NCI-H1417 treated with DMSO at 0.1 percent for 48 hours (cell line): ENCODE measurements at regions not wholly inside any gene's neighbourhood (a gene's known extent, or its start where the extent isn't known, plus 50 kb on each side); places are given as distances from the start of the nearest gene placed in this dataset.

ENCODE experiments used
- DNase-seq: peaks from one replicate; lab custom pipeline; 2025; lab: John Stamatoyannopoulos, UW

DNA sequence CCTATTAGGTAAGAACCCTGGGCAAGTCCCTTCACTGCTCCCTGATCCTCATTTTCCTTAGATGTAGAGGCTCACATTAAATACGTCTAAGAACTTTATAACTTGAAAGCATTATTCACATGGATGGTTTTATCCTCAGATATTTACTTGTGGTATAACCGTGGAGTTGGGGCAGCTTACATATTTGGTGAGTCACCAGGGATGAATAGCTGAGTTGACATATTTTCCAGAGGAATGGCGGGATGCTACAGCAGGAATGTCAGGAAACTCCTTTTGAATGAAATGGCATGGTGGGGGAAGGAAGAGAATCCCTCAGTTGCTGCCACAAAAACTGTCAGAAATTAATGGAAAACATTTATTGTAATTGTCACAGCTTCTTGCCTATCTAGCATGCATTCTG is 165.3 kb upstream of the RPS6KA3 start:
- DNase-seq, result no peak

DNA sequence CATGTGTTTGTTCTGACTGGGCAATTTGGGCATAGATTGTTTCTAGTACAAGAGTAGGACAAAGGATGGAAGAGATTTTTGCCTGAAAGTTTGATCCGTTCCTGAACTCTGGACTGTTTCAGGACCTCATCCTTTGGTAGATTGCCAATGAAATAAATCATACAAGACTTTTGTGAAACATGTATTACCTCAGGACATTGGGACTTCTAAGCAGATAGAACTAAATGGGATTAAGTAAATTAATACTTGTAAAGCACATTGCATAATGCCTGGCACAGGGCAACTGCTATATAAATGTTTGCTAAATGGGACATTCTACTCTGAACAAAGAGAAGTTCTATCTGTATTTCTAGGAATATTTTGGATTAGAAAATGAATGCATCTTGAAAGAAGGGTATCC is 164.8 kb upstream of the RPS6KA3 start:
- DNase-seq, result no peak

DNA sequence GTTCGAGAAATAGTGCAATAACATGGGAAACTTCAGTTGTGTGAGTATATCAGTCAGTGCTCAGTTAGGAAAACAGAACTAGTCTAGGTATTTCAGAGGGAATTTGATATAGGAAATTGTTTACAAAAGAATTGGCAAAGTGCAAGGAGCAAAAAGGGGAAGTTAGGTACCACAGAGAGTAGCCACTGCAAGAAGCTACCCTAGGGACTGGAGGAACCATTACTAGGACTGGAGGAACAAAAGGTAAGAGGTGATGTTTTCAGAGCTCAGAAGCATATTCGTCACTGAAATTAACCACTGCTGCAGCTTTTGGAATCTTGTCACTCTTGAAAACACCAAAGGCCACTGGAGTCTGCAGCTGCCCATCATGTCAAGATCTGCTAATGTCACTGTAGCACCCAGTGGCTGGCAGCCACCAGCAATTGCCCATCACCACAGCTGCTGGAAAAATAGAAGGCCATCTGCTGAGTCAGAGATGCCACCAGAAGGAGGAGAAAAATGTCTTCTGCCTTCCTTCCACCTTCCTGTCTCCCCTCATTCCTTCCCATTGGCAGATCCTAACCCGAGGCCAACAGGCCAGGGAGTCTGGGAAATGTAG is 160.6 kb upstream of the RPS6KA3 start:
- no peak for DNase-seq

DNA sequence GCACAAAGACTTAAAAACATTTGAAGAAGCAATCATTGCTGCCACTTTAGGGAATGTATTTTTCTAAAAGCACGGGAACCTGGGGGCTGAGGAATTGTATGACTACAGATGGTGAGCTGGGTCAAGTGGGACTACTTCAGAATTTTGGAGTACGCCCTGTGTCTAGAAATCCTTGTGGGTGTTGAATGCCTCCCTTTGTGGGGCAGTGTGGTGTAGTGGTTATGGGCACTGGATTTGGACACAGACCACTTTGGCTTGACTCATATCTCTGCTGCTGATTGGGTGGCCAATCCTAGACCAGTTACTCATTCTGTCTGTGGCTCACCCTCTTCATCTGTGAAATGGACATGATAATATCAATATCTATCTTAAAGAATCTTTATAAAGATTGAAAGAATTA is 155.0 kb upstream of the RPS6KA3 start:
- no peak for DNase-seq

DNA sequence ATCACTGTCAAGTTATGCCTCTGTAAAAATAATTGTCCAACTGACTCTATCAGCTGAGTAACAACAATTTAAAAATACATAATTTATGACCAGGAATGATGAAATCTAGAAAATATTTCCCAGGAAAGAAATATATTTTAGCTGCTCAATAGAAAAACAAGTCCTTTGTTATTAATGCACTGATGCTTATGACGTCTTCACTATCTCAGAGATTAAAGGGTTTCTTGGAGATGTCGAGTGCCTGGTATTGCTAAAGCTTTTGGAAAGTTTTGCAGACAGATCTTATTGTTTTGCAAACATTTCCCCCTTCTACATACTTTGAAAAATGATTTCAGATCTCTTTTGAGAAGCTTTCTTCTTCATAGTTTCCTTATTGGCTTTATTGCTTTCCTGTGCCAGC is 154.6 kb upstream of the RPS6KA3 start:
- no peak for DNase-seq

DNA sequence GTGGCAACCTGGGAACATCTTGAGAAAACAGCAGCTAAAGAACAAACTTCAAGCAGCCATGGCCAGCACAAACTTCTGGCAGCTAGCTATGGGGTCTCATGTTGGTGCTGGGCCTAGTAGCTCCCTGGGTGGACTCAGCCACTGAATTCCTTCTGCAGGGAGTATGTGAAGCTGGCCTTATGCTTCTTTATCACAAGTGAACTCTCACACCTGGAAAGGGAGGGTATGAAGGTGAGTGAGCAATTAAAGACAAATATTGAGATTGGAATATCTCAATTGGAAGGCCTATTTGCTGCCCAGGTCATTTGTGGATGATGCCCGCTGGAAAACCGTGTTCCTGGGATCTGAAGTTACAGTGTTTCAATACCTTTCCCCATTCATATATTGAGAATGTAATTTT is 153.3 kb upstream of the RPS6KA3 start:
- no peak for DNase-seq

DNA sequence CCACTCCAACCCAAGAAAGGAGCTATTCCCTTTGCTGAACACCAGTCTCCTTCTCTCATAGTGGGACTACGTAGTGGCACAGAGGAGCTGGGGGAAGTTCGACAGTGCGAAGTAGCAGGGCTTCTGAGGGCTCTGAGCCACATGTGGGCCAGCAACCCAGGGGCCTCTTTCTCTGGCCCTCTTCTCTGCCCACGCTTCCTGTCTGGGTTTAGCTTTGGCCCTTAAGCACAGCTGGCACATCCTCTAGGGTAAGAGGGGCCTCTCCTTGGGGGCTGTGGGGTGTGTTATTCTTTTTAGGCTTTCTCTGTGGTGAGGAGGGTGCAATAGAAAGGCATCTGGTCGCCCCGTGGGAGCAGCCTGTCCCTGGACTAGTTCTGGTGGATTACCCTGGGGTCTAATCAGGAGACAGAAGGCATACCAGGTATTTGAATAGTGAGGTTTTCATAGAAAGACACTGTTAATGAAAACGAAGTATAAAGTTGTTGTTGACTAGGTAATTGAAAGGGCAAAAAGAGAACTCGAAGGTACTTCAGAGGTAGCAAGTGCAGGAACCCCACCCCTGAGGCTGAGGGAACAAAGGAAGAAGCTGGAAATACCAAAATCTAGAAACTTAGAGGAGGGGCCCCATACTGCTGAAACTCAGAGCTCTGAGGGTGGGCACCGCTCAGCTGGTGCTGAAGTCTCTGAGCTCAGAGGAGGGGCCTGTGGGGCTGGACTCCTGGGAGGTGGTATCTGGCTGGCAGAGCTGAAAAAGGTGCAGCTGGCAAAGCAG is 151.9 kb upstream of the RPS6KA3 start:
- no peak for DNase-seq

DNA sequence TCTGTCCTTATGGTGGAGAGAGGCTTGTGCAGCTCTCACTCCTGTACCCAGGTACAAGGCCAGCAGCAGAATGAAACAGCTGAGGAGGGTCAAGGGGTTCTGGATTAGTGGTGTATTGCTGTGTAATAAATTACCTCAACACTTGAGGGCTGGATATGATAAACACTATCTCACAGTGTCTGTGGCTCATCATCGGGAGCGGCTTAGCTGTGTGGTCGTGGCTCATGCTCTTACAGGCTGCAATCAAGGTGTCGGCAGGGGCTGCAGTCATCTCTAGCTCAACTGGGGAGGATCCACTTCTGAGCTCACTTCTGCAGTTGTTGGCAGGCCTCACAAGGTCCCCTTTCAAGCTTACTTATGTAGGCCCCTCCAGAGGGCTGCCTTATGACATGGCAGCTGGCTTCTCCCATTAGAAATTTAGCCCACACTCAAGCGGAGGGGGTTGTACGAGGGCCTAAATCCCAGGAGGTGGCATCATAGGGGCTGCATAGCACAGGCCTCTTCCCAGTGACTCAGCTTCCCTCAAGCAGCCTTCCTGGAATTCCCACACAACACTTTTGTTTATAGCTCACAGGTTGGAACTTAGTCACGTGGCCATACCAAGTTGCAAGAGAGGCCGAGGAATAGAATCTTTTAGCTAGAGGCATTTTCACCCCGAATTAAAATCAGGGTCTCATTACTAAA is 148.2 kb upstream of the RPS6KA3 start:
- no peak for DNase-seq

DNA sequence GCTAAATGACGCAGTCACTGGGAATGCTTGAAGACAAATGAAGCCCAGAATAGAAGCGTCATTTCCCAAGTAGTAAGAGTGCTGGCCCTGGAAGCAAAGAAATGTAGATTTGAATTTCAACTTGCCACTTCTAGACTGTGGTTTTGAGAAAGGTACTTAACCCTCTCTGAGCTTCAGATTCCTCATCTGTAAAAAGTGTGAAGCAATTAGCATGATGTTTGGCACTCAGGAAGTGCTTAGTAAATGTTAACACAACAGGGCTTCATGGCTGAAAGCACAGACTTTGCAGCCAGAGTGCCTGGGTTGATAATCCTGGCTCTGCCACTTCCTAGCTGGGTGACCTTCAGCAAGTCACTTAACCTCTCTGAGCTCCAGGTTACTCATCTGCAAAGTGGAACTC is 147.4 kb upstream of the RPS6KA3 start:
- DNase-seq, result no peak

DNA sequence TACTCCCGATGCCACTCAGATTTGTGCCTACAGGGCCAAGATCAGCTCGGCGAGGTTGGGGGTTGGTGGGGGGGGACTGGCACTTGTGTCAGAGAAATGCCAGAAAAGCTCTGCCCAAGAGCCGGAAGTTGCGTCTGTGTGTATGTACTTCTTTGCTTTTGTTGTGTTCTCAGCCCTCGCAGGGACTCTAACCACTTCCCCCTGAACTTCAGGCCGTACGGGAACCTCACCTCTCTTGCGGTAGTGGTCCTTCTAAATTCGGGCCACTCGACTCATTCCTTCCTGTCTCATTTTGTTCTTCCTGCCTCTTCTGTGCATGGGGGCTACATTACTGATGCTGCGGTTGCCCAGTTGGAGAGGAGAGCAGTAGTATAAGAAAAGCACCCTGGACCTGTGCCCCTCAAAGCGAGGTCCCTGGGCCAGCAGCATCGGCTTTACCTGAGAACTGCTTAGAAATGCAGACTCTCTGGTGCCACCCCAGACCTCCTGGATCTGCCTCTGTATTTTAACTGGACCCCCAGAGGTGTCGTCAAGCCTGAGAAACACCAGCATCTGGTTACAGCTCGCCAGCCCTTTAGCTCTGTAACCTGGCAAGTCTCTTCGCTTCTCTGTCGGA is 146.3 kb upstream of the RPS6KA3 start:
- DNase-seq, result no peak

DNA sequence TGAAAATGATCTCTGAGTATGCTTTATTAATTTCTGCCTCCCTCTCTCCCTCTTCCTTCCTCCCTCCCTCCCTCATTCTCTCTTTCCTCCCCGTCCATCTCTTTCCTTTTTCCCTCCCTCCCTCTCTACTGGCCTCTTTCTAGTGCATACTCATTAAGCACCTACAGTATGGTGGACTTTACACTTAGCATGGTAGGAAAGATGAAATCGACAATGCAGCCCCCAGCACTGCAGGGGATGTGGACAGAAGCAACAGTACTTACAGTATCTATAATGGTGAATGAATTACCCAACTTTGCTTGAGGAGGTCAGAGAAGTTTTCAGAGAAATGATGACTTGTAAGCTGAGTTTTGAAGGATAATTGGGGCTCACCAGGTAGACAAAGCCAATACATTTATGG is 143.8 kb upstream of the RPS6KA3 start:
- DNase-seq, result no peak

DNA sequence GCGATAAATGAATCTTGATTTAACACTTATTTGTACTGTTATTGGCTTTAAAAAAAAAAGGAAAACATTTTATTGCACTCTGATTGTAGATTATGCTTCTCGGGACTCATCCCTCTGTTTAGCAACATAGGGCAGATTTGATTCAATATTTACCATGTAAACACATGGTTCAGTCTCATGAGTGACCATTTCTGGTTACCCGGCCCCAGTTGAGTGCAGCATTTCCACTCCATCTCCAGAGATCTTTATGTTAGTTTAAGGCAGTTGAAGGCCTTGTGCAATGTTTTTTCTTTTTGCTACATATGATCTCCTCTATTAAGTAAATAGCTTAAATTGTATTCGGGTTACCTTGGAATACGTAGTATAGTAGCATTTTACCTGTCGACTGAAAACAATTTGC is 143.3 kb upstream of the RPS6KA3 start:
- DNase-seq, result no peak

DNA sequence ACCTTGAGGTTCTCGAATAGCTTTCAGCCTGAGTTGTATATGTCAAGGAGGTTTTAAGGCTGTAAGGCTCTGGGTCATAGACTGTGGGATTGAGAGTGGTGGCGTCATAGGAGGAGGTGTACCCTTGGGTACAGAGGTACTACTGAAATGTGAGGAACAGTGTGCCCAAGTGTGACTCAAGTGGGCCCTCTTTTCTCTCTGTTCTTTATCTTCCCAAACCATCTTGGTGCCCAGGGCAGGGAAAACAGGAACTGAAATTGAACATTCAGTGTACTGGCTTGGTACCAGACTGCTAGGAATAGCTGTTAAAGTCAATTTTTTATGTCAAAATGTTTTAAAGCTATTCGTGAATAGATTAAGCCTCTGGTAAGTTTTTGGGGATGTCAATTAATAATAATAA is 136.2 kb upstream of the RPS6KA3 start:
- DNase-seq, result no peak

DNA sequence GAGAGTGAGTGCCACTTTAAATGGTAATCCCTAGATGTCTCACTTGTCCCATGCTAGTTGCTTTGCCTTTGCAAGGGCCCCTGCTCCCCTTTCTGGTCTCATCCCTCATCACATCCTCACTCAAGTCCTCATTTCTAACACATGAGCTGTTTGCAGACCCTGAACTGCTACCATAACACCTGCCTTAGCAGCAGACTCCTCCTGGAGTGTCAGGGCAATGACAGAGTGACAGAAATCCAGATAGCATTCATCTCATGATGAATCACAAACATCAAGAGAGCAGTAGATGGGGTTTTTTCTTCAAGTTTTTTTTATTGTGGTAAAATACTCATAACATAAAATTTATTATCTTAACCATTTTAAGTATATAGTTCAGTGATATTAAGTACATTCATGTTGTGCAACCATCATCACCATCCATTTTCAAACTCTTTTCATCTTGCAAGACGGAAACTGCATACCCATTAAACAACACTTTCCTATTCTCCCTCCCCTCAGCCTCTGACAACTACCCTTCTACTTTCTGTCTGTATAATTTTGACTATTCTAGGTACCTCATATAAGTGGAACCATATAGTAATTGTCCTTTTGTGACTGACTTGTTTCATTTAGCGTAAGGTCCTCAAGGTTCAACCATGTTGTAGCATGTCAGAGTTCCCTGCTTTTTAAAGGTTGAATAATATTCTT is 133.2 kb upstream of the RPS6KA3 start:
- no peak for DNase-seq

DNA sequence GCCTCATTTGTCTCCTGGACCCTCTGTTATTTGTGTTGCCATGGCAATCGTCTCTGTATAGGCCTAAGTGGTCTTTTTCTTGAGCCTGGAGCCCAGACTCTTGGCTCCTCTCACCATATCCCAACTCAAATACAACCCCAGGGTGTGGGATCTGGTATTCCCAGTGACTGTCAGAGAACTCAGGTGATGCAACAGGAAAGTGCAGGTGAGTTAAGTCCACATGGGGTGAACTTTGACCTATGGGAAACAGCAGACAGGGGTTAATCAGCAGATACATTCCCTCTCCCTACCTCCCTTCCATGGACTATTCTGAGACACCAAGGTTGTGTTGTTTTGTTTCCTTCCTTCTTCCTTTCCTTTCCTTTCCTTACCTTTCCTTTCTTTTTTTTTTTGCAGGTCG is 130.9 kb upstream of the RPS6KA3 start:
- DNase-seq, result no peak

DNA sequence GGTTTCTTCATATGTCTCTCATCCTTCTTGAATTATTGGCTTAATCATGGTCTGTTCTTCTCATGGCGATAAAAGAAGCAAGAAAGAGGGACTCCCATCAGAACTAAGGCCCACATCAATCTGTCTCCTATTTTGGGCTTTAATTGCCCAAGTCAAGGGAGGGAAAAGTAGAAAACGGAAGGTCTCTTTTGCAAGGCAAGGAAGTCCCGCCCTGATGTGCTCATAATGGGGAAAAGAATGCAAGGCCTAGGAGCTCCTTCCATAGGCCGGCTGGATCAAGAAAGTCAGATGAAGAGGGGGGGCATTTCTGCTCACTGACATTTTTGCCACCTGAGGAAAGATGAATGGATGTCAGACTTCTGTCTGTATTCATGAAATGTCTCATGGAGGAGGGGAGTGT is 127.7 kb upstream of the RPS6KA3 start:
- DNase-seq, result no peak

DNA sequence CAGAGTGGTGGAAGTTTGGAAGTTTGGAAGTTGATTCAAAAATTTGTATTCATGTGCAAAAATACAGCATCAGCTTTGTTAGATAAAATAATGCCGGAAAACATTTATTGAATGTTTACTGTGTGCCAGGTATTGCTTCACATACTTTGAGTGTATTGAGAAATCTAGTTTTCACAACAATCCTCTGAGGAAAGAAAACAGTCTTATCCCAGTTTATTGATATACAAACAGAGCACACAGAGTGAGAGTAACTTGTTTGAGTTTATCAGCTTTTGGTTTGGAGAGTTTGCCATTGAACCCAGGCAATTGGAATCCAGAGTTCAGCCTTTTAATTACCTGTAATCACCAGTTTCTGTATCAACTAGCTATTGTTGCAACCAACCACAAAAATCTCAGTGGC is 127.2 kb upstream of the RPS6KA3 start:
- DNase-seq, result no peak

DNA sequence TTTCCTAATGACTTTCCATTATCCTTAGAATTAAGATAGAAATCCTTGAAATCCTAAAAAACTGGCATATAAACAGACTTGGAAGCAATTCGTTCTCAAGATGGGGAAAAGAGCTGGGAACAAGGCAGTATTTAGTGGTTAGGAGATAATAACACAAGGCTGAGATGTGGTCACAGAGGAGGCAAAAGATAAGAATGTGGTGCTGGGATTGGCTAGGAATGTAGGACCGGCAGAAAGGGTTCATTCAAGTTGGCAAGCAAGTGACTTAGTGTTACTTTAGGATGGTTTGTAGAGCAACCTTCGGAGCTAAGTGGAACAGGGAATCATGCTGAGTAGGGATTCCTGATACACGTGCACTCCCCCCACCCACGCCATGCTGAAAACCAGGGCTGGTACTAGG is 121.9 kb upstream of the RPS6KA3 start:
- DNase-seq, result no peak

DNA sequence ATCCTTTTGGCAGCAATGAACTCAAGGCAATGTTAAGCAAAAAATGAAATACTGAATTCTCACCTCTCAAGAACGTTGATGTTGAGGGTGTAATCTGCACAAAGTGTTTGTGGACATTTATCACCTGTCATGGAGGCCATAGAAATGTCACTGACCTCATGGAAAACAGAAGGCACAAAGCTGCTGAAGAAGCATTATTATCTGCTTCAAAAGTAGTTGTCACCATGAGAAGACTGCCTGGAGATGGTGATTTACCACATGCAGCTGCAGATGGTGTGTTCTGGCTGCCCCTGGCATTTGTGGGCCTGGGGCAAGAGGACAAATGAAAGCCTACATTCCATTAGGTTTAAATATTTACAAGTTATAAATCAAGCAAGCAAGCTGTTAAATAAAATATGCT is 116.8 kb upstream of the RPS6KA3 start:
- no peak for DNase-seq

DNA sequence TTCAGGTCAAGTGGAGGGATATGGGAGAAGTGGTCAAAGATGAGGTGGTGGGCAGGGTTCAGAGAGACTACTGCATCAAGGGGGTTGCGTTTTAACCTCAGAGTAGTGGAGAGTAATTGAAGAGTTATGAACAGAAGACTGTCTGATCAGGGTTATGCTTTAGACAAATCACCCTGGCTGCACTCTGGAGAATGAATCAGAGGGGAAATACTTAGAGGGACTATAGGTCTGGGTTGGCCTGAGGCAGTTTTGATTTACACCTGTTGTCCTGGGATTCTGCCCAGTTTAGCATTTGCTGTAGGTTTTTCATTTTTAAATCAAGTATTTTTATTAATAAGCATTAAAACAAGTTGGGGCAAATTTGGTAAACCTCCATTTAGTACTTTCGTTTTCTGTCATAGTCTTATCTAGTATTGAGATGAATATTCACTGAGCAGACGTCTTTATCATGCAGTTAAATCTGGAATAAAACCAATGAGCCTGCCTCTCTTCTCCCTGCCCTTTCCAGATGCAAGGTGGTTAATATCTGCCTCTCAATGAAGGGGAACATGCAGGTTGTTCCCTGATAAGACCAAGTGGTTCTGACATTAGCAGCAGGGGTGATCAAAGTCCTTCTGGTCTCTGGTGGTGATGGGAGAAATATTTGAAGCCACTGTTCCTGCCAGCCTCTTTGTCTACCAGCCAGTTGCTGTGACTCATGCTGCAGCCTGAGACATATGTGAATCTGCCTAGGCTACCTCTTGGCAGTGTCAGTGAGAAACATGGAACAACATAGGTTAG is 116.0 kb upstream of the RPS6KA3 start:
- DNase-seq, result no peak

DNA sequence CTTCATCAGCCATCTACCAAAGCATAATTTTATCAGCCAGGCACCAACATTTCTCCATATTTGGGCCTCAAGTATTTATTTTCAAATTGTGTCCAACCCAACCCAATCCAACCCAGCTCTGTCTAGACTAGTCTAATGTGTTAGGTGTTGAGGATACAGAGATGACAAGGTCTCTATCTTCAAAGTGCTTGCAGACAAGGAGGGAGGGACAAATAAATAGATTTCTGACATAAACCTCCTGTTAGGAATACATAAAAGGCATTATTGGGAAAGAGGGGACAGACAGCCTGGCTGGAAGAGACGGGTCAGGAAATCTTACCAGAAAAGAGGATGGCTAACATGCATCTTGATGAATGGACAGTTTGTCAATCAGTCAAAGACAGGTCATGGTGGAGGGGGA is 115.4 kb upstream of the RPS6KA3 start:
- DNase-seq, result no peak
